Neural crest cell (in vitro differentiated cells): ENCODE measurements at regions not wholly inside any gene's neighbourhood (a gene's known extent, or its start where the extent isn't known, plus 50 kb on each side); places are given as distances from the start of the nearest gene placed in this dataset.

ENCODE experiments used
- DNase-seq: peaks from one replicate; pipeline ENCODE4 v3.0.0; 2021; ENCODE audit warnings: low read depth, mixed read lengths, low spot score
- H3K27ac Mint-ChIP-seq: one replicate; pipeline ENCODE4 v1.8.0; 2021; ENCODE audit warnings: mild to moderate bottlenecking, mixed read lengths; ENCODE audit not compliant: unreplicated experiment
- H3K27me3 Mint-ChIP-seq: 2 replicates; pipeline ENCODE4 v1.8.0; 2021; ENCODE audit warnings: low read depth, mild to moderate bottlenecking, mixed read lengths
- H3K36me3 Mint-ChIP-seq: 2 replicates; pipeline ENCODE4 v1.8.0; 2021; ENCODE audit warnings: low read depth, mild to moderate bottlenecking, mixed read lengths
- H3K4me1 Mint-ChIP-seq: 2 replicates; pipeline ENCODE4 v1.8.0; 2021; ENCODE audit warnings: mixed read lengths
- H3K4me3 Mint-ChIP-seq: one replicate; pipeline ENCODE4 v1.8.0; 2021; ENCODE audit warnings: mild to moderate bottlenecking, mixed read lengths
- H3K9me3 Mint-ChIP-seq: 2 replicates; pipeline ENCODE4 v1.8.0; 2021; ENCODE audit warnings: mixed read lengths
- TF ChIP-seq, protein P1 (sequence below): fragments of 200-600 bp; sonication (generic); conservative IDR thresholded peaks from 2 replicates; pipeline ENCODE4 v1.5.0; 2021; ENCODE audit warnings: antibody characterized with exemption, mild to moderate bottlenecking

DNA sequence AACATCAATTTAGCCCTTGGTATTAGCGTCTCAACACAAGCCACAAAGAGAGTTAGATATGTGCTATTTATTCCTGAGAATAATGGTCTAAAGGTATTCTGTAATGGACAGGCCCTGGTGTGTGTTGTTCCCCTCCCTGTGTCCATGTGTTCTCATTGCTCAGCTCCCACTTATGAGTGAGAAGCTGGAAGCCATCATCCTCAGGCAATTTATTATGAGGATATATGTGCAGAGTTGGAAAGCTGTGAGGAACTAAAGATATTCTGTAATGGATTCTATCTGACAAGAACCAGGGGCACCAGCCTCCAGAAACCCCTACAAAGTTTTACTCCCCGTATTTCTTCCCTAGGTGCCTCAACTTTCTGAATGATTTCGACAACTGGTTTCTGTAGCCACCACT, 210.8 kb downstream of the GRIN2B start:
- Mint-ChIP-seq H3K4me3 (no peak overlapping the region), H3K4me1 (no peaks in the 10 kb centered on the region), H3K9me3 (no peaks in the 10 kb centered on the region), H3K27me3 (no peaks in the 10 kb centered on the region), H3K36me3 (no peaks in the 10 kb centered on the region), H3K27ac (no peak overlapping the region)
- TF ChIP-seq, protein P1, sequence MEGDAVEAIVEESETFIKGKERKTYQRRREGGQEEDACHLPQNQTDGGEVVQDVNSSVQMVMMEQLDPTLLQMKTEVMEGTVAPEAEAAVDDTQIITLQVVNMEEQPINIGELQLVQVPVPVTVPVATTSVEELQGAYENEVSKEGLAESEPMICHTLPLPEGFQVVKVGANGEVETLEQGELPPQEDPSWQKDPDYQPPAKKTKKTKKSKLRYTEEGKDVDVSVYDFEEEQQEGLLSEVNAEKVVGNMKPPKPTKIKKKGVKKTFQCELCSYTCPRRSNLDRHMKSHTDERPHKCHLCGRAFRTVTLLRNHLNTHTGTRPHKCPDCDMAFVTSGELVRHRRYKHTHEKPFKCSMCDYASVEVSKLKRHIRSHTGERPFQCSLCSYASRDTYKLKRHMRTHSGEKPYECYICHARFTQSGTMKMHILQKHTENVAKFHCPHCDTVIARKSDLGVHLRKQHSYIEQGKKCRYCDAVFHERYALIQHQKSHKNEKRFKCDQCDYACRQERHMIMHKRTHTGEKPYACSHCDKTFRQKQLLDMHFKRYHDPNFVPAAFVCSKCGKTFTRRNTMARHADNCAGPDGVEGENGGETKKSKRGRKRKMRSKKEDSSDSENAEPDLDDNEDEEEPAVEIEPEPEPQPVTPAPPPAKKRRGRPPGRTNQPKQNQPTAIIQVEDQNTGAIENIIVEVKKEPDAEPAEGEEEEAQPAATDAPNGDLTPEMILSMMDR, result no peak
- DNase-seq, result no peak

- H3K4me1 Mint-ChIP-seq, result no peaks in the 10 kb centered on the region
- TF ChIP-seq, protein P1, result no peak
- no peak for DNase-seq
- no peaks in the 10 kb centered on the region for H3K27me3 Mint-ChIP-seq
- no peaks in the 10 kb centered on the region for H3K36me3 Mint-ChIP-seq
- H3K27ac Mint-ChIP-seq, result no peak overlapping the region
- no peaks in the 10 kb centered on the region for H3K9me3 Mint-ChIP-seq
- H3K4me3 Mint-ChIP-seq, result no peak overlapping the region
Observed at GRCh38 chr12:13769966-13770365, 211.4 kb downstream of the GRIN2B start.

DNA sequence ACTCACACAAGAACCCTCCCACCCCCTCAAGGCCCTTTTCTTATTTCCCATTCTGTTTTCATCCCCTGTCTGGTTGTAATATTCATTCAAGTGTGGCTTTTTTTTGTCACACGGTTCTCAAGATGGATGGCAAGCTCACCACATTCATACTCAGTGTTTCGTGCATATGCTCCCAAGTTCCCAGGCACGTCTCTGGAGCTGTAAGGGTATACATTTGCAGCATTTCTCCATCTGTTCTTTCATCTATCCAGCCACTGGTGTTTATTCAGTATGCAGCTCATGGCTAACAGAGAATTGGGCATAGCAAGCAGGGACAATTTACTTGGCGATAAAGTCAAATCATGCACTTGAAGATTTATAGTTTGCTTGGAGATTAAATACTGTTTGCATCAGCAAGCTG, 212.1 kb downstream of the GRIN2B start:
- no peaks in the 10 kb centered on the region for H3K9me3 Mint-ChIP-seq
- H3K36me3 Mint-ChIP-seq, result no peaks in the 10 kb centered on the region
- no peak for DNase-seq
- TF ChIP-seq, protein P1, result no peak
- H3K4me1 Mint-ChIP-seq, result no peaks in the 10 kb centered on the region
- no peak overlapping the region for H3K4me3 Mint-ChIP-seq
- no peak overlapping the region for H3K27ac Mint-ChIP-seq
- no peaks in the 10 kb centered on the region for H3K27me3 Mint-ChIP-seq

- no peak for DNase-seq
- peaks cover 4% of the 10 kb centered on the region for H3K9me3 Mint-ChIP-seq
- peaks cover 29% of the 10 kb centered on the region for H3K4me1 Mint-ChIP-seq
- H3K4me3 Mint-ChIP-seq, result no peak overlapping the region
- no peak overlapping the region for H3K27ac Mint-ChIP-seq
- no peaks in the 10 kb centered on the region for H3K36me3 Mint-ChIP-seq
- H3K27me3 Mint-ChIP-seq, result no peaks in the 10 kb centered on the region
- TF ChIP-seq, protein P1, result no peak
Observed at GRCh38 chr12:13764748-13765147, 216.7 kb downstream of the GRIN2B start.

- H3K27ac Mint-ChIP-seq, result no peak overlapping the region
- H3K36me3 Mint-ChIP-seq, result no peaks in the 10 kb centered on the region
- no peak overlapping the region for H3K4me3 Mint-ChIP-seq
- TF ChIP-seq, protein P1, result no peak
- peaks cover 50% of the 10 kb centered on the region for H3K4me1 Mint-ChIP-seq
- H3K9me3 Mint-ChIP-seq, result no peaks in the 10 kb centered on the region
- no peak for DNase-seq
- H3K27me3 Mint-ChIP-seq, result no peaks in the 10 kb centered on the region
Observed at GRCh38 chr12:13749389-13749788, 232.0 kb downstream of the GRIN2B start.
